GM12874 (cell line): ENCODE measurements at regions not wholly inside any gene's neighbourhood (a gene's known extent, or its start where the extent isn't known, plus 50 kb on each side); places are given as distances from the start of the nearest gene placed in this dataset.

ENCODE experiments used
- TF ChIP-seq, protein P1 (sequence below): IDR thresholded peaks from 2 replicates; pipeline ENCODE4 v1.5.1; 2011; ENCODE audit warnings: low read depth, mild to moderate bottlenecking, control low read depth, low read length, moderate library complexity; ENCODE audit not compliant: insufficient read depth

DNA sequence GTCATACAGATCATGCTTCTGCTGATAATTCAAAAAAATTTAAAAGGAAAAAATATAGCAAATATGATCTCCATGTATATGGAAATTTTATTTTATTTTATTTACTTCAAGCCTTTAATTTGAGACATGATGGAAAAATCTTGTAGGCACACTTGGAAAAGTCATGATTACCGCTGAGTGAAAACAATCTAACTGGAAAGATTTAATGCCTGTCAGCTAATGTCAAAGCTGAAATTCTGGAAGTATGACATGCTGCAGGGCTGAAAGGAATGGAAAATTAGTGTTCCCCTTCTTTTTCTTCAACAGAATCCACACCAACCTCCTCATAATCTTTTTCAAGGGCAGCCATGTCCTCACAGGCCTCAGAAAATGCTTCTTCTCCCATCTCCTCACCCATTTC lies 58.2 kb downstream of the RPRM start:
- TF ChIP-seq, protein P1, sequence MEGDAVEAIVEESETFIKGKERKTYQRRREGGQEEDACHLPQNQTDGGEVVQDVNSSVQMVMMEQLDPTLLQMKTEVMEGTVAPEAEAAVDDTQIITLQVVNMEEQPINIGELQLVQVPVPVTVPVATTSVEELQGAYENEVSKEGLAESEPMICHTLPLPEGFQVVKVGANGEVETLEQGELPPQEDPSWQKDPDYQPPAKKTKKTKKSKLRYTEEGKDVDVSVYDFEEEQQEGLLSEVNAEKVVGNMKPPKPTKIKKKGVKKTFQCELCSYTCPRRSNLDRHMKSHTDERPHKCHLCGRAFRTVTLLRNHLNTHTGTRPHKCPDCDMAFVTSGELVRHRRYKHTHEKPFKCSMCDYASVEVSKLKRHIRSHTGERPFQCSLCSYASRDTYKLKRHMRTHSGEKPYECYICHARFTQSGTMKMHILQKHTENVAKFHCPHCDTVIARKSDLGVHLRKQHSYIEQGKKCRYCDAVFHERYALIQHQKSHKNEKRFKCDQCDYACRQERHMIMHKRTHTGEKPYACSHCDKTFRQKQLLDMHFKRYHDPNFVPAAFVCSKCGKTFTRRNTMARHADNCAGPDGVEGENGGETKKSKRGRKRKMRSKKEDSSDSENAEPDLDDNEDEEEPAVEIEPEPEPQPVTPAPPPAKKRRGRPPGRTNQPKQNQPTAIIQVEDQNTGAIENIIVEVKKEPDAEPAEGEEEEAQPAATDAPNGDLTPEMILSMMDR: no peak

DNA sequence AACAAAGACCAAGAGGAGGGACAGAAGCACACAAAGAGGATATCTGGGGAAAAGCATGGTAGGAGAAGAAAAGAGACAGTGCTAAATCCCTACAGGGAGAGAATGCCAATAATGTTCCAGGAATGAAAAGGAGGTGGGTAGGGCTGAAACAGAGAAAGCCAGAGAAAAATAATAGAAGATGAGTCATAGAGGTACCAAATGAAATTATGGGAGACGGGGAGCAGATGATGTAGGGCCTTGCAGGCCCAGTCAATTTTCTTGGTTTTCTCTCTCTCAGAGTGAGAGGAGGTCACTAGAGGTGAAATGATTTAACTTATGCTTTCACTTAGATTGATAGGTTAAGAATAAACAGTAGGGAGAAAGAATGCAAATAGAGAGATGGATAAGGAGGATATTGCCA lies 61.5 kb downstream of the RPRM start:
- TF ChIP-seq, protein P1: no peak

DNA sequence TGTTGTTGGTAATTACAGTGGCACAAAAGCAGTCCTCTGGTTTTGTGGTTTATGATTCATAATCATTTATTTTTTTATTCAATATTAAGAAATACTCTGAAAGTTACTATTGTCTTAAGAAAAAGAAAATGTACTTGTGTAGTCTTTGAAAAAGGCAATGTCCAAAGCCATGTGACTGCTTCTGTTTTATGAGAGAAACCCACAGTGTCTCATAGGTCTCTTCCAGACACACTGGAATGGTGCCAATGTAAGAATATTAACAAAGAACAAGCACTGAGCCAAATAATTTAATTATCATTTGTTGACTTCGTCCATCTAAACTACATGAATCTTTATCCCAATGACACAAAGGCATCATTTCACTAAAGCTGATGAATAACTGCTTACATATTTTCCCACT lies 62.5 kb downstream of the RPRM start:
- TF ChIP-seq, protein P1: no peak

DNA sequence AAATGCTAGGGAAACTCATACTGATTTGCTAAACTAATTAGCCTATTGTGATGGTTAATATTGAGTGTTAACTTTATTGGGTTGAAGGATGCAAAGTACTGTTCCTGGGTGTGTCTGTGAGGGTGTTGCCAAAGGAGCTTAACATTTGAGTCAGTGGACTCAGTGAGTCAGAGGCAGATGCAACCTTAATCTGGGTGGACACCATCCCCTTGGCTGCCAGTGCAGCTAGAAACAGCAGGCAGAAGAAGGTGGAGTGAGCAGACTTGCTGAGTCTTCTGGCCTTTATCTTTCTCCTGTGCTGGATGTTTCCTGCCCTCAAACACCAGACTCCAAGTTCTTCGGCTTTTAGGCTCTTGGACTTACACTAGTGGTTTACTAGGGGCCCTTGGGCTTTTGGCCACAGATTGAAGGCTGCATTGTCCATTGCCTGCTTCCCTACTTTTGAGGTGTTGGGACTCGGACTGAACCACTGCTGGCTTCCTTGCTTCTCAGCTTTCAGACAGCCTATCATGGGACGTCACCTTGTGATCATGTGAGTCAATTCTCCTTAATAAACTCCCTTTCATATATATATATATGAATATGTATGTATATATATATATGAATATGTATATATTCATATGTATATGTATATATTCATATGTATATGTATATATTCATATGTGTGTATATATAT lies 69.7 kb downstream of the RPRM start:
- TF ChIP-seq, protein P1: no peak

DNA sequence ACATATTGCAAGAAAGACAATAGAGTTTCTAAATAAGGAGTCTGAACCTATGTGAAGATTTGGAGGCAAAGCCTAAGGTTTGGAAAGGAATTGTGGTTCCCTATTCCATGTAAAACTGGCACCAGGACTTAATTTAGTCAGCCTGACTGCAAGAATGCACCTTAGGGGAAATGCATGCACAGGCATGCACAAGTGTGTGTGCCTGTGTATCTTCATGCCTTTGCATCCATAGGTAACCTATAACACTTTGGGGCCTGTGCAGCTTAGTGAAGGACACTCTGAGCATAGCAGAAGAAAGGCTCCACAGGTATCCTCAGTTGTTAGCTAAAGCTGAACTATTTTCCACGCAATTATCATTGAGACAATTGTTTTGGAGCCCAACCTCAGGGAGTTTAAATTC lies 73.4 kb downstream of the RPRM start:
- TF ChIP-seq, protein P1: no peak

DNA sequence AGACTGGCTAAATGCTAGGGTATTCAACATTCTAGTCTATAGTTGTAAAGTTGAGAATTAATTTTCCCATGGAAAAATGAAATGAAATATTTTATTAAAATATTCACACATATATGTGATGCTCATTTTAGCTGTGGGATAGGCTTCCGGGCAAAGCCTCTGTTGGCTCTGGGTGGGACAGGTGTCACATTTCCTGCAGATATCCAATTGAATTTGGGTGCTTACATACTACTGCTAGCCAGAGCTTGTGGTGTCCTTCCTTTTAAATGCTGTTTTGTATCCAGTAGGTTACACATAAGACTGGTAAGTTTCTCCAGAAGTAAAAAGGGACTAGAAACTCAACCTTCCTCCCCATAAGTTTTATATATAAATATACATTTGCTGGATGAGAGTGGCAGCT lies 73.8 kb downstream of the RPRM start:
- TF ChIP-seq, protein P1: no peak

DNA sequence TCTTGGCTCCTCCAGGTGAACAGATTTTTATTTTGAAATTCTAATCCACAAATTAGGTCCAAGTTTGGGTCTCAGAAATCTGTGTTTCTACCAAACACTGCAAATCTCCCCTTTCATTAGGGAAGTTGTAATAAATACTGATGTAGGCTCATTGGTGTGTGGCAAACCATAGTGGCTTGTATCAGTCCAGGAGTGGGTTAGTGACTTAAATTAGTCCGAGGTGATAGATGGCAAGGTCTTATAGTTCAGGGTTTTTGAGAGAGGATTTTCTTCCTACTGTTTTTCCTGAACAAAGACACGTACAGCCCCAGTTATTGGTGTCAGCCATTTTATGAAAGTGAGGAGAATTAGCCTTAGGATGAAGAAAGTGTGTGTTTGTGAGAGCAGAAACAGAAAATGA lies 74.6 kb downstream of the RPRM start:
- TF ChIP-seq, protein P1: no peak
